Caco-2 (cell line): ENCODE measurements at regions not wholly inside any gene's neighbourhood (a gene's known extent, or its start where the extent isn't known, plus 50 kb on each side); places are given as distances from the start of the nearest gene placed in this dataset.

Experiments
- BruUV-seq: library from RNA; stranded (reverse); fragments of 400-500 nt; replicated peaks from 2 replicates; lab custom pipeline; 2021; lab: Mats Ljungman, UMichigan
- CTCF ChIA-PET: fragments of 300-600 bp; sonication (Branson Sonifier 250); formaldehyde crosslinking; loops from one replicate; lab custom pipeline; 2022; ENCODE audit warnings: antibody characterized with exemption; lab: Charles Lee
- POLR2A ChIA-PET: fragments of 300-600 bp; sonication (Branson Sonifier 250); formaldehyde crosslinking; loops from one replicate; lab custom pipeline; 2022; ENCODE audit warnings: antibody characterized with exemption; lab: Charles Lee
- DNase-seq, 2 experiments: peaks; one replicate each; pipeline versions ENCODE4 v3.0.0 to v3.0.0-alpha.2; 2020 to 2022
- H3K27me3 ChIP-seq: replicated peaks from 2 replicates; pipeline ENCODE4 v1.6.0; 2011; ENCODE audit warnings: low read length; ENCODE audit not compliant: control insufficient read depth, insufficient read depth
- H3K36me3 ChIP-seq: 2 replicates; pipeline ENCODE4 v1.5.1; 2011; ENCODE audit warnings: low read length; ENCODE audit not compliant: control insufficient read depth, insufficient read depth
- H3K4me1 ChIP-seq: fragments of 250-450 bp; sonication (Bioruptor Pico); 2 replicates; pipeline ENCODE4 v1.5.1; 2020; ENCODE audit warnings: mild to moderate bottlenecking
- H3K4me3 ChIP-seq: 2 replicates; pipeline ENCODE4 v1.5.1; 2011; ENCODE audit warnings: low read depth, mild to moderate bottlenecking, control low read depth, low read length
- H3K9me3 ChIP-seq: fragments of 250-450 bp; sonication (Bioruptor Pico); 2 replicates; pipeline ENCODE4 v1.5.1; 2020; ENCODE audit warnings: mild to moderate bottlenecking, moderate library complexity
- H3K27ac Mint-ChIP-seq: one replicate; pipeline ENCODE4 v1.8.0; 2022; ENCODE audit warnings: mixed read lengths; ENCODE audit not compliant: unreplicated experiment
- H3K27me3 Mint-ChIP-seq: one replicate; pipeline ENCODE4 v1.8.0; 2022; ENCODE audit warnings: mixed read lengths; ENCODE audit not compliant: insufficient read depth, unreplicated experiment
- H3K36me3 Mint-ChIP-seq: one replicate; pipeline ENCODE4 v1.8.0; 2022; ENCODE audit warnings: mild to moderate bottlenecking, mixed read lengths; ENCODE audit not compliant: insufficient read depth, unreplicated experiment
- H3K4me1 Mint-ChIP-seq: one replicate; pipeline ENCODE4 v1.8.0; 2022; ENCODE audit warnings: low read depth, mixed read lengths; ENCODE audit not compliant: unreplicated experiment
- H3K4me3 Mint-ChIP-seq: one replicate; pipeline ENCODE4 v1.8.0; 2022; ENCODE audit warnings: mild to moderate bottlenecking, moderate library complexity, mixed read lengths; ENCODE audit not compliant: unreplicated experiment
- H3K9me3 Mint-ChIP-seq: one replicate; pipeline ENCODE4 v1.8.0; 2022; ENCODE audit warnings: mixed read lengths; ENCODE audit not compliant: unreplicated experiment
- intact Hi-C: fragments of 100-400 bp; cut with micrococcal nuclease; formaldehyde crosslinking; loops from one replicate; pipeline ENCODE4 v1.10.0; 2022; ENCODE audit not compliant: unreplicated experiment
- TF ChIP-seq, protein P1 (sequence below), 2 experiments: fragments of 200-600 bp in 1 of 2; IDR thresholded peaks; 1 replicate in 1 of 2; 2 replicates in 1 of 2; pipeline versions ENCODE4 v1.5.1 to v1.8.0; 2011 to 2022; ENCODE audit warnings: antibody characterized with exemption in 1 of 2, control low read depth in 1 of 2, inconsistent platforms in 1 of 2, low read depth in 1 of 2, low read length in 1 of 2, mild to moderate bottlenecking in 1 of 2, moderate library complexity in 1 of 2; ENCODE audit not compliant: insufficient read depth in 1 of 2, severe bottlenecking in 1 of 2, unreplicated experiment in 1 of 2

DNA sequence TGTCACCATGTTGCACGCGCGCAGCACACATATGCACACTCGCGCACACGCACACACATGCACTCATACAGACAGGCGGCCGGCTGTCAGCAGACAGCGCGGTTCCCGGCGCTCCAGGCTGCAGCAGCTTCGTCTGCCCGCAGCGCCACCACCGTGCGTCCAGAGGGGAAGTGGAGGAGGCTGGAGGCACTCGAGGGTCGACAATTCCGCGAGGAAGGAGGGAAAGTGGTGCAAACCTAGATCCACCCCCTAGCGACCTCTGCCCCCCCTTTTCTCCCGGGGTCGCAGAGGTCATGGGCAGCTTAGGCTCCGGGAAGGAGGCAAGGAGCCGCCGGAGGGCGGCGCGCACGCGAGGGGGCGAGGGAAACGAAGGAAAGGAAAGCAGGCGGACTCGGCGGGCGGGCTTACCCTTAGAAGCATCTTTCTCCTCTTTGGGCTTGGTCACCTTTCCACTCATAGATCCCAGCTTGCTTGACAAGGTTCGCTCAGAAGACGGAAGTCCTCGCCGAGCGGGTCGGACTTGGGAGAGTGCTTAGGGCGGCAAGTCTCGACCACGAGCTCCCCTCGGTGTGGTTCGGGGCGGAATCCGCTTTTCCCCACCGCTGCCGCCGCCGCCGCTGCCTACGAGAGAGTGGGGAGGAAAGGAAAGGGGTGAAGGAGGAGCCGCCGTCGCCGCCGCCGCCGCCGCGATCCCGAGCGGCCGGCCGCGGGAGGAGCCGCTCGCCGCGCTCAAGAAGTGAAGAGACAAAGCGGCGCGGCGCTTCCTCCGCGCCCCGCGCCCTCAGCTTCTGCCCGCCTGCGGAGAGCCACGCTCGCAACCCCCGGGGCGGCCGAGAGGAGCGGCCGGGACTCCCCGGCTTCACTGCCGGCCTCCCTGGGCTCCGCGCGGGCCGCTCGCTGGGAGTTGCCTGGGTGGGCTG is 326.6 kb upstream of the F9 start:
- Mint-ChIP-seq H3K36me3 (peaks cover 7% of the 10 kb centered on the region), H3K4me3 (peak overlapping the region; percentile 95), H3K4me1 (peaks cover 7% of the 10 kb centered on the region), H3K27me3 (no peaks in the 10 kb centered on the region), H3K27ac (no peak overlapping the region), H3K9me3 (no peaks in the 10 kb centered on the region)
- no peaks in the 10 kb centered on the region for H3K9me3 ChIP-seq
- CTCF ChIA-PET = interaction anchor here (1.8 kb wide), 1 partner anchor 9 kb away, joined by 7 read pairs; no protein-coding TSS in a partner anchor
- no TSS peak for BruUV-seq
- DNase-seq = peak in 1 of 2 experiments; percentile 19
- TF ChIP-seq, protein P1, sequence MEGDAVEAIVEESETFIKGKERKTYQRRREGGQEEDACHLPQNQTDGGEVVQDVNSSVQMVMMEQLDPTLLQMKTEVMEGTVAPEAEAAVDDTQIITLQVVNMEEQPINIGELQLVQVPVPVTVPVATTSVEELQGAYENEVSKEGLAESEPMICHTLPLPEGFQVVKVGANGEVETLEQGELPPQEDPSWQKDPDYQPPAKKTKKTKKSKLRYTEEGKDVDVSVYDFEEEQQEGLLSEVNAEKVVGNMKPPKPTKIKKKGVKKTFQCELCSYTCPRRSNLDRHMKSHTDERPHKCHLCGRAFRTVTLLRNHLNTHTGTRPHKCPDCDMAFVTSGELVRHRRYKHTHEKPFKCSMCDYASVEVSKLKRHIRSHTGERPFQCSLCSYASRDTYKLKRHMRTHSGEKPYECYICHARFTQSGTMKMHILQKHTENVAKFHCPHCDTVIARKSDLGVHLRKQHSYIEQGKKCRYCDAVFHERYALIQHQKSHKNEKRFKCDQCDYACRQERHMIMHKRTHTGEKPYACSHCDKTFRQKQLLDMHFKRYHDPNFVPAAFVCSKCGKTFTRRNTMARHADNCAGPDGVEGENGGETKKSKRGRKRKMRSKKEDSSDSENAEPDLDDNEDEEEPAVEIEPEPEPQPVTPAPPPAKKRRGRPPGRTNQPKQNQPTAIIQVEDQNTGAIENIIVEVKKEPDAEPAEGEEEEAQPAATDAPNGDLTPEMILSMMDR (IDR thresholded peaks at IDR 0.05; ENCODE audit: insufficient read depth in 1 of 2, low read depth in 1 of 2, low read length in 1 of 2, severe bottlenecking in 1 of 2, unreplicated experiment in 1 of 2) = no peak
- POLR2A ChIA-PET = interaction anchor here (0.6 to 2.2 kb wide), 3 partner anchors 9 to 26 kb away, joined by 3 to 18 read pairs (median 3); no protein-coding TSS in a partner anchor
- H3K4me3 ChIP-seq = peak overlapping the region; percentile 53
- 0 out of 2 replicates have a peak, but pooled peaks cover 3% of the 10 kb centered on the region for H3K4me1 ChIP-seq
- intact Hi-C loops = loop anchor here (2.0 to 10.0 kb wide), 3 partner anchors 65 to 231 kb away; no protein-coding TSS in a partner anchor
- H3K27me3 ChIP-seq = no peaks in the 10 kb centered on the region
- H3K36me3 ChIP-seq = no peaks in the 10 kb centered on the region

DNA sequence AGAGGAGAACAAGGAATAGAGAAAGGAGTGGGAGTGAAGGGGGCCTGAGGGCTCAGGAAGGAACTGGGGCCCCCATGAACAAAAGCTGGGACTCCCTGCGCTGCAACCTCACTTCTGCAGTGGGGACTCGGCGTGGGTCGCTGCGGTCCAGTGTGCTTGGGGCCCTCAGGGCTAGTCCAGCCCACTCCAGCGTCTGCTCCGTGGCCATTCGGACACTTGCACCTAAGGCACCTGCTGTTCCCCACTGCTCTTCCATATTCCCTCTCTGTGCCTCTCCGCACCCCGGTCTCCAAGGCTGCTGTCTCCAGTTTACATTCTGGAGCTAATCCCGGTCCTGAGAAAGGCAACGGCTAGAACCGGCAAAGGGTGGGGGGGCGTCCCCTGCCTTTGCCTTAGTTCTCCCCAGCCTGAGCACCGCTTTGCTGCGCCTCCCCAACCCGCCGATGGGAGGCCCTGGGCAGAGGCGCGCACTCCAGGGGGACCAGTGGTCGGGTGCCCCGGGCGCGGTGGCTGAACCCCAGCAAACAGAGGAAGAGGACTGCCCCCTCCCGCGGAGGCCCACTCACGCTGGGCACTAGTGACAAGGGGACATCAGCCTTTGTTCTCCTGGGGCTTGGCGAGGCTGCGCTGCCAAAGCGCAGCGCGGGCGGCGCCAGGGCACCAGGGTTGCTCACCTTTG is 327.7 kb upstream of the F9 start:
- no TSS peak for BruUV-seq
- Mint-ChIP-seq H3K36me3 (peaks cover 7% of the 10 kb centered on the region), H3K27me3 (no peaks in the 10 kb centered on the region), H3K4me1 (peaks cover 7% of the 10 kb centered on the region), H3K27ac (no peak overlapping the region), H3K9me3 (no peaks in the 10 kb centered on the region), H3K4me3 (peak overlapping the region; percentile 68)
- ChIA-PET CTCF (no interaction called here), POLR2A (interaction anchor here (0.7 kb wide), 1 partner anchor 12 kb away, joined by 3 read pairs; no protein-coding TSS in a partner anchor)
- Histone ChIP-seq H3K27me3 (no peaks in the 10 kb centered on the region), H3K36me3 (no peaks in the 10 kb centered on the region), H3K9me3 (no peaks in the 10 kb centered on the region), H3K4me3 (no peak overlapping the region), H3K4me1 (0 out of 2 replicates have a peak, but pooled peaks cover 3% of the 10 kb centered on the region)
- intact Hi-C loops = loop anchor here (5.0 to 10.0 kb wide), 2 partner anchors 69 to 232 kb away; no protein-coding TSS in a partner anchor
- TF ChIP-seq, protein P1 (IDR thresholded peaks at IDR 0.05; ENCODE audit: insufficient read depth in 1 of 2, low read depth in 1 of 2, low read length in 1 of 2, severe bottlenecking in 1 of 2, unreplicated experiment in 1 of 2) = no peak
- no peak for DNase-seq

DNA sequence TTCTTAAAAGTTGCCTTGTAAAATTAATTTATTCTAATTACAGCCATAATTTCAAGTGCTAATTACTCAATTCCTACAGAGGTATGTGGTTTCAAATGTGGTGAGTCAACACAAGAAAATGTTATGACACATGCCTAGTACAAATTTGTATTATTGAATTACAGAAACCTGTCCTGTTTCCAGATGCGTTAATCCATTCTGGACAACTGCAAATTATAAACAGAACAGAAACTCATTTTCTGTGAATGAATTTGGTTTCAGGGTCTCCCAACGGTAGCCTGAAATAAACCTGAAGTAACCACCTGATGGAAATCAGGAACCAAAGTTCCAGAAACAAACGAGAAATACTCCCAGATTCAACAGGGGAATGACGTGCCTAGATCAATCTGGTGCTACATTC is 328.6 kb upstream of the F9 start:
- CTCF ChIA-PET = no interaction called here
- TF ChIP-seq, protein P1 (IDR thresholded peaks at IDR 0.05; ENCODE audit: insufficient read depth in 1 of 2, low read depth in 1 of 2, low read length in 1 of 2, severe bottlenecking in 1 of 2, unreplicated experiment in 1 of 2) = no peak
- Histone ChIP-seq H3K4me1 (0 out of 2 replicates have a peak, but pooled peaks cover 3% of the 10 kb centered on the region), H3K4me3 (no peak overlapping the region), H3K9me3 (no peaks in the 10 kb centered on the region), H3K36me3 (no peaks in the 10 kb centered on the region), H3K27me3 (no peaks in the 10 kb centered on the region)
- Mint-ChIP-seq H3K9me3 (no peaks in the 10 kb centered on the region), H3K27me3 (no peaks in the 10 kb centered on the region), H3K4me3 (no peak overlapping the region), H3K27ac (no peak overlapping the region), H3K4me1 (peaks cover 7% of the 10 kb centered on the region), H3K36me3 (peaks cover 7% of the 10 kb centered on the region)
- TSS peak; percentile 6 for BruUV-seq
- no peak for DNase-seq
- intact Hi-C loops = loop anchor here (2.0 to 10.0 kb wide), 3 partner anchors 70 to 233 kb away; no protein-coding TSS in a partner anchor
- POLR2A ChIA-PET = no interaction called here
